Pancreas (tissue), 10 donors: ENCODE measurements at regions not wholly inside any gene's neighbourhood (a gene's known extent, or its start where the extent isn't known, plus 50 kb on each side); places are given as distances from the start of the nearest gene placed in this dataset.

Experiments used
- ATAC-seq, 4 donors: fragments of 200-7000 bp; cut with Tn5 transposase; one replicate each; pipeline versions ENCODE4 v1.8.0 to v1.9.1; 2020; ENCODE audit warnings: mild to moderate bottlenecking in 4 of 4, moderate library complexity in 4 of 4
- DNase-seq, 6 donors: peaks; one replicate each; pipeline ENCODE4 v3.0.0-alpha.2; 2020
- FAIRE-seq: peaks from 2 replicates; lab custom pipeline; 2012; peaks lifted over from hg19 to GRCh38; lab: Jason Lieb, UNC
- H3K27ac ChIP-seq, 4 donors: fragments of 200-600 bp; sonication (generic); 1 replicate in 3 of 4; 2 replicates in 1 of 4; pipeline versions ENCODE4 v1.5.0 to v1.8.0; 2020
- H3K27me3 ChIP-seq, 4 donors: fragments of 200-600 bp; one replicate each; pipeline ENCODE4 v1.8.0; 2021
- H3K36me3 ChIP-seq, 3 donors: fragments of 200-600 bp; sonication (generic) in 1 of 3; one replicate each; pipeline versions ENCODE4 v1.5.0 to v1.8.0; 2020 to 2021
- H3K4me1 ChIP-seq, 3 donors: fragments of 200-600 bp; one replicate each; pipeline ENCODE4 v1.8.0; 2021
- H3K4me3 ChIP-seq, 4 donors: fragments of 200-600 bp; sonication (generic) in 2 of 4; one replicate each; pipeline versions ENCODE4 v1.5.0 to v1.8.0; 2020 to 2021
- H3K9me3 ChIP-seq, 4 donors: fragments of 200-600 bp; one replicate each; pipeline ENCODE4 v1.8.0; 2021
- WGBS, 2 donors: extraction: QIAGEN DNeasy Blood & Tissue Kit; methylation state at CpG; one replicate each; pipeline ENCODE4 v1.1.7; 2013; 5-methylcytosine and 5-hydroxymethylcytosine counted together
- intact Hi-C, 3 donors: fragments of 100-400 bp; cut with DNase I; formaldehyde crosslinking; loops; one replicate each; pipeline versions ENCODE4 v1.11.1 to v1.14.2; 2022
- TF ChIP-seq, protein P1 (sequence below), 4 donors: fragments of 200-600 bp; sonication (generic) in 3 of 4; IDR thresholded peaks; one replicate each; pipeline versions ENCODE4 v1.5.0 to v1.8.0; 2021; ENCODE audit warnings: antibody characterized with exemption in 4 of 4
- donor health status: healthy with polysubstance abuse.
- donor health status: DM: no; HTN: no; CAD: no; lungs with moderate emphysema.
- donor health status: DM: no; HTN: no; CAD: no.
- donor health status: control.
- donor health status: control.
- donor health status: Bipolar disorder and iron deficiency.
- donor health status: DM: yes; HTN: yes; CAD: no.
- donor health status: DM: no; HTN: no; CAD: no.
- donor health status: DM: no; HTN: no; CAD: no.
- donor health status: DM: yes; HTN: yes; CAD: no.

DNA sequence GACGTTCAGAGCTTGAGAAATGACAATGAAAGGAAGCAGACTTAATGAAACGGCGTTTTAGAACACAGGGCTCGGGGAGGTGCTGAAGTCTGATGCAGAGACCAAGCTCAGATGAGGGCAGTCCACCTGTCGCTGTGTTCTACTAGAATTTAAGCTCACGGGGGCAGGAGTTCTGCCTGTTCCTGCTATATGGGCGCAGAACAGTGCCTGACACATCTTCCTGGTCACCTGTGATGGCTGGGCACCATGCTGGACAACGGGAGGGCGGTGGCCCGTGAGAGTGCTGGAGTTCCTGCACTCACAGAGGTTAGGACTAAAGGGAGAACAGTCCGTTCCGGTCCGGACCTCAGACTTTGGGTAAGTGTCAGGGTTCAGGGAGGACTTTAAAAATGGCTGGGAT, 130.6 kb downstream of the ERMARD start:
- DNase-seq (peak in 2 of 6 donors; percentile 17 to 20), FAIRE-seq (no peak), ATAC-seq (no peak)
- no peaks in the 10 kb centered on the region for H3K36me3 ChIP-seq
- no peaks in the 10 kb centered on the region for H3K9me3 ChIP-seq
- intact Hi-C loops: no loop called here
- no peak overlapping the region for H3K27ac ChIP-seq
- WGBS, 2 donors: 80 to 82% methylated on average over 13 of the region's 13 CpGs
- H3K4me1 ChIP-seq: no peaks in the 10 kb centered on the region
- no peaks in the 10 kb centered on the region for H3K27me3 ChIP-seq
- TF ChIP-seq, protein P1, sequence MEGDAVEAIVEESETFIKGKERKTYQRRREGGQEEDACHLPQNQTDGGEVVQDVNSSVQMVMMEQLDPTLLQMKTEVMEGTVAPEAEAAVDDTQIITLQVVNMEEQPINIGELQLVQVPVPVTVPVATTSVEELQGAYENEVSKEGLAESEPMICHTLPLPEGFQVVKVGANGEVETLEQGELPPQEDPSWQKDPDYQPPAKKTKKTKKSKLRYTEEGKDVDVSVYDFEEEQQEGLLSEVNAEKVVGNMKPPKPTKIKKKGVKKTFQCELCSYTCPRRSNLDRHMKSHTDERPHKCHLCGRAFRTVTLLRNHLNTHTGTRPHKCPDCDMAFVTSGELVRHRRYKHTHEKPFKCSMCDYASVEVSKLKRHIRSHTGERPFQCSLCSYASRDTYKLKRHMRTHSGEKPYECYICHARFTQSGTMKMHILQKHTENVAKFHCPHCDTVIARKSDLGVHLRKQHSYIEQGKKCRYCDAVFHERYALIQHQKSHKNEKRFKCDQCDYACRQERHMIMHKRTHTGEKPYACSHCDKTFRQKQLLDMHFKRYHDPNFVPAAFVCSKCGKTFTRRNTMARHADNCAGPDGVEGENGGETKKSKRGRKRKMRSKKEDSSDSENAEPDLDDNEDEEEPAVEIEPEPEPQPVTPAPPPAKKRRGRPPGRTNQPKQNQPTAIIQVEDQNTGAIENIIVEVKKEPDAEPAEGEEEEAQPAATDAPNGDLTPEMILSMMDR (IDR thresholded peaks at IDR 0.05): no peak
- H3K4me3 ChIP-seq: no peak overlapping the region

DNA sequence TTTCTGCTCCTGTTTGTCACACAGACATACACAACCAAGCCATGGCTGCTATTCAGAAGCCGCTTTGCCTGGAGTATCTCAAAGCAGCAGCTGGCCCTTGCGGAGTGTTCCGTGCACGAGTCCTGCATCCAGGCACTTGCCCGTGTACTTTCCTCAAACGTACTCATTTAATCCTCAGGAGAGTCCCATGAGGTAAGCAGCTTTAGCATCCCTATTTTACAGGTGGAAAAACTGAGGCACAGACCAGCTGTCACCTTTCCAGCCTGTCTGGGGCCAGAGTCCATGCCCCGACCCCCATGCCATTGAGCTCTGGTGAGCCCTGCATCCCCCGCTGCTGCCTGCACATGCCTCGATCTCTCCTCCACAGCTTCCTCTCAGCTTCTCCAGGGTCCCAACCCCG, 130.0 kb downstream of the ERMARD start:
- H3K36me3 ChIP-seq: no peaks in the 10 kb centered on the region
- H3K9me3 ChIP-seq: no peaks in the 10 kb centered on the region
- WGBS, 2 donors: 85 to 87% methylated on average over 10 of the region's 10 CpGs
- no peak overlapping the region for H3K27ac ChIP-seq
- no peaks in the 10 kb centered on the region for H3K4me1 ChIP-seq
- H3K27me3 ChIP-seq: no peaks in the 10 kb centered on the region
- intact Hi-C loops: no loop called here
- FAIRE-seq: no peak
- no peak overlapping the region for H3K4me3 ChIP-seq
- no peak for ATAC-seq
- DNase-seq: peak in 2 of 6 donors; percentile 16 to 23
- TF ChIP-seq, protein P1 (IDR thresholded peaks at IDR 0.05): no peak

DNA sequence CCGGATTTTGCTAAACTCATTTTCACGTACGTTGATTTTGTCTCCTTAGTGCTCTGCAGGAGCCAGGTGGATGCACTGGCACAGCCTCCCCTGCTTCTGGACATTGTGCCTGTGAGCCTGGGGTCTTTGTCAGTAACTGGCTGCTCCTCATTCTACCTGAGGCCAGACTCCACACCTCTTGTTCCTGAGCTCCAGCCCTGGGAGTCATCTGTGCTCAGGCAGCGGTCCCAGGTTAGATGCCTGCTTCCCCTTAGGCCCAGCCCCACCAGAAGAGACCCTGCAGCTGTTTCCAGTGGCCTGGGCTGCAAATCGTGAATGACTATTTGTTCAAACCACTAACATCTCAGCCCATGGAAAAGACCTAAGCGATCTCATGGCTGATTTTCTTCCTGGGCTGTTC, 129.1 kb downstream of the ERMARD start:
- intact Hi-C loops: no loop called here
- H3K36me3 ChIP-seq: no peaks in the 10 kb centered on the region
- H3K9me3 ChIP-seq: no peaks in the 10 kb centered on the region
- FAIRE-seq (no peak), DNase-seq (peak in 2 of 6 donors; percentile 6 to 12), ATAC-seq (no peak)
- no peaks in the 10 kb centered on the region for H3K27me3 ChIP-seq
- TF ChIP-seq, protein P1 (IDR thresholded peaks at IDR 0.05): no peak
- no peak overlapping the region for H3K4me3 ChIP-seq
- H3K4me1 ChIP-seq: no peaks in the 10 kb centered on the region
- 80% methylated on average over 6 of the region's 6 CpGs for WGBS, 2 donors
- no peak overlapping the region for H3K27ac ChIP-seq

DNA sequence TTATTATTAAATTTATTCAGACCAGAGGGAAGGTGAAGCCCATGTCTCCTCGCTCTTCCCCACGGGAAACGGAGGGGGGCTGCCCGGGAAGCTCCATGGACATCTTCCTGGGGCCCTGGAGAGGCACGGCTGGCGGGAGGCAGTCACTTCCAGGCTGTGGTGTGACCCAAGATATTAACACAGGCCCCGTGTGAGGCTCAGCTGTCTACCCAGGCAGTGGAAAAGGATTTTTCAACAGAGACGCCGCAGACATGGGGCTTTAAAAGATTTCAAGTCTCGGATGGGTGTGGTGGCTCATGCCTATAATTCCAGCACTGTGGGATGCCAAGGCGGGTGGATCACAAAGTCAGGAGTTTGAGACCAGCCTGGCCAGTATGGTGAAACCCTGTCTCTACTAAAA, 117.9 kb downstream of the ERMARD start:
- TF ChIP-seq, protein P1 (IDR thresholded peaks at IDR 0.05): no peak
- H3K27me3 ChIP-seq: no peaks in the 10 kb centered on the region
- intact Hi-C loops: no loop called here
- 93% methylated on average over 11 of the region's 11 CpGs for WGBS, 2 donors
- no peak for FAIRE-seq
- H3K4me1 ChIP-seq: no peaks in the 10 kb centered on the region
- no peaks in the 10 kb centered on the region for H3K36me3 ChIP-seq
- ATAC-seq: no peak
- H3K4me3 ChIP-seq: no peak overlapping the region
- peak in 2 of 6 donors; percentile 24 to 29 for DNase-seq
- H3K9me3 ChIP-seq: no peaks in the 10 kb centered on the region
- no peak overlapping the region for H3K27ac ChIP-seq

DNA sequence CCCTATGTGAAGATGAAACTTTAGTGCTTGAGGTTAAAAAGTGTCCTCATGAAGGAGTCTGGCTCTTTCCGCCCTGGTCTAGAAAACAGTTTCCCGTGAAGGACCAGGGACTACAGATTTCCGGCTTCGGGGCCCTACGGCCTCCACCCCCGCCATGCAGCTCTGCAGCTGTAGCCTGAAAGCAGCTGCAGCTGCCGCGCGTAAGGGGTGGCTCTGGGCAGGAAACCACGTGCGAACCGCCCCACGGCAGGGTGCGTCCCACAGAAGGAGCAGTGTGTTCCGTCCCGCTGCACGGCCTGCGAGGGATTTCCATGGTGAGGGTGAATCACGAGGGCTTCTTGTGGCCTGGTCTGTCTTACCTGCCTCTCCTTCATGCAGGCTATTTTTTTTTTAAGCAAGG, 117.0 kb downstream of the ERMARD start:
- no peak for FAIRE-seq
- Histone ChIP-seq H3K27me3 (no peaks in the 10 kb centered on the region), H3K36me3 (no peaks in the 10 kb centered on the region), H3K9me3 (no peaks in the 10 kb centered on the region), H3K4me1 (no peaks in the 10 kb centered on the region), H3K27ac (no peak overlapping the region), H3K4me3 (no peak overlapping the region)
- ATAC-seq: peak in 1 of 4 donors; percentile 36
- intact Hi-C loops: no loop called here
- DNase-seq: peak in 1 of 6 donors; percentile 50
- TF ChIP-seq, protein P1 (IDR thresholded peaks at IDR 0.05): no peak
- WGBS, 2 donors: 83% methylated on average over 19 of the region's 19 CpGs
